IPS-NIHi7 (cell line): ENCODE measurements at regions not wholly inside any gene's neighbourhood (a gene's known extent, or its start where the extent isn't known, plus 50 kb on each side); places are given as distances from the start of the nearest gene placed in this dataset.
"Not testable (repeated sequence)": the region's sequence is repeated elsewhere in the genome, so short reads cannot be mapped to it uniquely, and the experiment has no call there.

ENCODE experiments used
- DNase-seq: peaks from one replicate; pipeline ENCODE4 v3.0.0; 2012; ENCODE audit warnings: mixed read lengths; ENCODE audit errors: extremely low spot score

DNA sequence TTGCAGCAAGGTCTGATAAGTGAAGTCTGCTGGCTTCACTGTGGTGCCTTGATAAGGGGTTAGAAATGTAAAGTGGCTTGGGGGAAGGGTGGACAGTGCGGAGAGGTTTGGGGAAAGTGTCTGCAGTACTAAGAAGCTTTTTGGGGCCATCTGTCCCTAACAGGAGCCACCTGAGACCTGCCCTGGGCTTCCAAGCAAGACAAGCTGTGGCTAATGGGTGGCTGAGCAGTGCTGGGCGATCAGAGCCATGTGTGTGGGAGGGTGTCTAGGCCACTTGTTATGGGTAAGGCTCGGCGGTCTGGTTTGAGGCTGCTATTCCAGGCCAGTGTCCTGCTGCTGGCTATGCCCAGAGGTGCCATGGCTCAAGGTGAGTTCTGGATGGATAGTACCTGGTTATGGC lies 185.4 kb upstream of the MTMR8 start:
- DNase-seq, result no peak

DNA sequence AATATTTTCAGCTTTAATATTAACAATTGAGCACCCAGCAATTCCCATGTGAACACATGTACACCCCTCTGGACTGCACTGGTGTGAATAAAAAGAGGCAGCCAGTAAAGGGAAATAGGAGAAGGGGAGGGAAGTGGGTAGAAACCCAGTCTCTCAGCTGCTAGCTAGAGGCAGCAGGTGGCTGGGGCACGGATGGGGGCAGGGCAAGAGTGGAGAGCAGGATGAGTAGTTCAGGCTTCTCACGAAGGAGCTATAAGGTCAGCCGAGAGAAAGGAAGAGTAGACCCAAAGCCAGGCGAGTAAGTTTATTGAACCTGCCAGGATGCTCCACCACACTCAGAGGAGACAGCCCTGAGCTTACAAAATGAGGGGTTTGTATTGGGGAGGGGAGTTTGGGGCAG lies 184.8 kb upstream of the MTMR8 start:
- DNase-seq, result peak; percentile 26

DNA sequence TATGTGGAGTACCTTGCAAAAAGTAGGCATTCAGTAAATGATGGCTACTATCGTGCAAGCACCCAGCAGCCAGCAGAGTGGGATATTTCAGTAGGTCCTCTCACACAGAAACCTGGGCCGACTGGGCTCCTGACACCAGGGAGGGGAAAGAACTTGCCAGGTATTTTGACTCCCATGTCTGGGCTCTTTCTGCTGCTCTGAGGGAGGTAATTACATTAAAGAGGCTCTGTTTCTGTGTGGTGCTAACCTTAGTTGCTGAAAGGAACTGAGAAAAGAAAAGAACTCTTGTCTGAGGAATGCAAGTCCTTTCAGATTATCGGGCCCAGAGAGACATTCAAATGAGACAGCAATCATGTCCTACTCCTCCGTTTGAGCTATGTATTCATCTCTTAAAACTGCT lies 175.8 kb upstream of the MTMR8 start:
- DNase-seq, result peak; percentile 19

DNA sequence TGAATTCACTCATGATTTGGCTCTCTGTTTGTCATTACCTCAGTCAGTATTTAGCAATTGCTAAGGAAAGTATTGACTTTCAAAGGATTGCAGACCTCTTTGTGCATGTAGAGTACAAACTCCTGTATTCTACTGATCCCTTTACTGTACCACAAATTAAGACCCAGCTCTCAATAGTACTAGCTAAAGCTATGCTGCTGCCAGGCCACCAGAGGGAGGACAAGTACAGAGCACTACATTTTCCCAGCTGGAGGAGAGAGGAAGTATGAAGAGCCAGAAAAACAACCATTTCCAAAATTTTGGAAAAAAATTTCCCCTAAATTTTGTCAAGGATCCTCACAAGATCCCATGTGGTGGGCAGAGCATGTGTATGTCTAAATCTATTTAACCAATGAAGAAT lies 175.0 kb upstream of the MTMR8 start:
- DNase-seq, result peak; percentile 42

DNA sequence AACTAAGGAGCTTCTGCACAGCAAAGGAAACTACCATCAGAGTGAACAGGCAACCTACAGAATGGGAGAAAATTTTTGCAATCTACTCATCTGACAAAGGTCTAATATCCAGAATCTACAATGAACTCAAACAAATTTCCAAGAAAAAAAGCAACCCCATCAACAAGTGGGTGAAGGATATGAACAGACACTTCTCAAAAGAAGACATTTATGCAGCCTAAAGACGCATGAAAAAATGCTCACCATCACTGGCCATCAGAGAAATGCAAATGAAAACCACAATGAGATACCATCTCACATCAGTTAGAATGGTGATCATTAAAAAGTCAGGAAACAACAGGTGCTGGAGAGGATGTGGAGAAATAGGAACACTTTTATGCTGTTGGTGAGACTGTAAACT lies 170.1 kb upstream of the MTMR8 start:
- not testable (repeated sequence) for DNase-seq

DNA sequence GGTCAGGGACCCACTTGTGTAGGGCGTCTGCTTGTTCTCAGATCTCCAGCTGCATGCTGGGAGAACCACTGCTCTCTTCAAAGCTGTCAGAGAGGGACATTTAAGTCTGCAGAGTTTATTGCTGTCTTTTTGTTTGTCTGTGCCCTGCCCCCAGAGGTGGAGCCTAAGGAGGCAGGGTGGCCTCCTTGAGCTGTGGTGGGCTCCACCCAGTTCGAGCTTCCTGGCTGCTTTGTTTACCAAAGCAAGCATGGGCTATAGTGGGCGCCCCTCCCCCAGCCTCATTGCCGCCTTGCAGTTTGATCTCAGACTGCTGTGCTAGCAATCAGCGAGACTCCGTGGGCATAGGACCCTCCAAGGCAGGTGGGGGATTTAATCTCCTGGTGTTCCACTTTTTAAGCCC lies 154.0 kb upstream of the MTMR8 start:
- not testable (repeated sequence) for DNase-seq

DNA sequence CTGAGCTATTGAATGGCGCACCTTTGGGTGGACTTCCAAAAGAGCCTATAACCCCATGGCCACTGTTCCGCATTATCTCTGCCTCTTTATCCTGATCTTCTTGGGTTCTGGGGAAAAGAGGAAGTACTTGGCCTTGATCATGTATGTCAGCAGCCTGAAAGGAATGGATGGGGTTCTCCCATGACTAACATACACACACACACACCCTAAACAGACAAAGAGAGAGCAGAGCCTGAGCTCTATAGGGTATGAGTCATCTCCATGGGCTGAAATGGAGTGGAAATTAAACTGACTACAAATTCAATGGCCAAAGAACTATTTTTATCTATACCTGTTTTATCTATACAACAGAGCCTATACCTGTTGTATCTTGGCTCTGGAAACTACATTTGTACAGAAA lies 141.5 kb upstream of the MTMR8 start:
- no peak for DNase-seq
